ENCODE measurements at regions not wholly inside any gene's neighbourhood (a gene's known extent, or its start where the extent isn't known, plus 50 kb on each side); places are given as distances from the start of the nearest gene placed in this dataset.

- Histone ChIP-seq H3K4me2 (ENCODE audit: low read length) (no peak overlapping the region), H2AFZ (ENCODE audit: low read length) (no peak overlapping the region), H3K36me3 (ENCODE audit: insufficient read depth, low read length) (no peaks in the 10 kb centered on the region), H3K9me3 (ENCODE audit: low read length) (no peaks in the 10 kb centered on the region), H3K27ac (ENCODE audit: low read depth, low read length, poor library complexity, severe bottlenecking) (no peak overlapping the region), H3K79me2 (ENCODE audit: insufficient read depth, low read depth, low read length) (no peaks in the 10 kb centered on the region), H3K4me1 (ENCODE audit: insufficient read depth, low read length, poor library complexity, severe bottlenecking) (no peaks in the 10 kb centered on the region), H3K9me2 (ENCODE audit: insufficient read depth, low read length) (no peaks in the 10 kb centered on the region), H4K20me1 (ENCODE audit: insufficient read depth, low read length) (no peaks in the 10 kb centered on the region), H3K4me3 (ENCODE audit: low read depth, low read length, poor library complexity, severe bottlenecking) (no peak overlapping the region)
- intact Hi-C loops (cut with micrococcal nuclease; ENCODE audit: unreplicated experiment), result no loop called here
- POLR2A ChIA-PET, result no interaction called here
- no peak for DNase-seq (ENCODE audit: low spot score)
- no TSS peak for BruUV-seq (replicated peaks)
- TF ChIP-seq EZH2phosphoT487 (IDR thresholded peaks at IDR 0.05; ENCODE audit: borderline replicate concordance, low read depth, low read length) (no peak), CTCF (conservative IDR thresholded peaks at IDR 0.05; ENCODE audit: low read length) (no peak)
- CTCF ChIA-PET (ENCODE audit: unreplicated experiment), result no interaction called here
Measured at GRCh38 chr1:118698911-118699310, 289.2 kb downstream of the TBX15 start.

- H2AFZ ChIP-seq (ENCODE audit: low read length), result no peak overlapping the region
- no peak overlapping the region for H3K27ac ChIP-seq (ENCODE audit: low read depth, low read length, poor library complexity, severe bottlenecking)
- H3K4me2 ChIP-seq (ENCODE audit: low read length), result no peak overlapping the region
- BruUV-seq (replicated peaks), result no TSS peak
- no peaks in the 10 kb centered on the region for H3K79me2 ChIP-seq (ENCODE audit: insufficient read depth, low read depth, low read length)
- no peak for DNase-seq (ENCODE audit: low spot score)
- no peaks in the 10 kb centered on the region for H3K36me3 ChIP-seq (ENCODE audit: insufficient read depth, low read length)
- intact Hi-C loops (cut with micrococcal nuclease; ENCODE audit: unreplicated experiment), result no loop called here
- H4K20me1 ChIP-seq (ENCODE audit: insufficient read depth, low read length), result no peaks in the 10 kb centered on the region
- TF ChIP-seq CTCF (conservative IDR thresholded peaks at IDR 0.05; ENCODE audit: low read length) (no peak), EZH2phosphoT487 (IDR thresholded peaks at IDR 0.05; ENCODE audit: borderline replicate concordance, low read depth, low read length) (no peak)
- no peaks in the 10 kb centered on the region for H3K9me2 ChIP-seq (ENCODE audit: insufficient read depth, low read length)
- POLR2A ChIA-PET, result no interaction called here
- CTCF ChIA-PET (ENCODE audit: unreplicated experiment), result no interaction called here
- no peak overlapping the region for H3K4me3 ChIP-seq (ENCODE audit: low read depth, low read length, poor library complexity, severe bottlenecking)
- no peaks in the 10 kb centered on the region for H3K4me1 ChIP-seq (ENCODE audit: insufficient read depth, low read length, poor library complexity, severe bottlenecking)
- H3K9me3 ChIP-seq (ENCODE audit: low read length), result no peaks in the 10 kb centered on the region
Measured at GRCh38 chr1:118692143-118692542, 296.0 kb downstream of the TBX15 start.

GRCh38 chr1:118688891-118689290 lies 299.3 kb downstream of the TBX15 start:
- intact Hi-C loops (cut with micrococcal nuclease; ENCODE audit: unreplicated experiment), result no loop called here
- H3K4me1 ChIP-seq (ENCODE audit: insufficient read depth, low read length, poor library complexity, severe bottlenecking), result no peaks in the 10 kb centered on the region
- CTCF ChIA-PET (ENCODE audit: unreplicated experiment), result no interaction called here

More at GRCh38 chr1:118688891-118689290, 299.3 kb downstream of the TBX15 start:
- no peaks in the 10 kb centered on the region for H3K9me2 ChIP-seq (ENCODE audit: insufficient read depth, low read length)
- H3K36me3 ChIP-seq (ENCODE audit: insufficient read depth, low read length), result no peaks in the 10 kb centered on the region
- no peaks in the 10 kb centered on the region for H3K9me3 ChIP-seq (ENCODE audit: low read length)
- no peak overlapping the region for H3K4me3 ChIP-seq (ENCODE audit: low read depth, low read length, poor library complexity, severe bottlenecking)
- H4K20me1 ChIP-seq (ENCODE audit: insufficient read depth, low read length), result no peaks in the 10 kb centered on the region
- no TSS peak for BruUV-seq (replicated peaks)
- no peak overlapping the region for H2AFZ ChIP-seq (ENCODE audit: low read length)
- TF ChIP-seq EZH2phosphoT487 (IDR thresholded peaks at IDR 0.05; ENCODE audit: borderline replicate concordance, low read depth, low read length) (no peak), CTCF (conservative IDR thresholded peaks at IDR 0.05; ENCODE audit: low read length) (no peak)
- DNase-seq (ENCODE audit: low spot score), result no peak
- no peak overlapping the region for H3K4me2 ChIP-seq (ENCODE audit: low read length)
- no peaks in the 10 kb centered on the region for H3K79me2 ChIP-seq (ENCODE audit: insufficient read depth, low read depth, low read length)
- POLR2A ChIA-PET, result no interaction called here
- no peak overlapping the region for H3K27ac ChIP-seq (ENCODE audit: low read depth, low read length, poor library complexity, severe bottlenecking)

Data from OCI-LY7 (cell line).